Activated T-cell treated with anti-CD3 and anti-CD28 coated beads for 4 hours (primary cell): ENCODE measurements at regions not wholly inside any gene's neighbourhood (a gene's known extent, or its start where the extent isn't known, plus 50 kb on each side); places are given as distances from the start of the nearest gene placed in this dataset.

Experiments
- DNase-seq: peaks from one replicate; pipeline ENCODE4 v3.0.0-alpha.2; 2020

GRCh38 chr2:191614759-191615158, 63.2 kb upstream of the NABP1 start:
- DNase-seq: no peak

- no peak for DNase-seq
Measured at GRCh38 chr2:191615596-191615995, 62.3 kb upstream of the NABP1 start.

- DNase-seq: peak; percentile 23
Measured at GRCh38 chr2:191617575-191617974, 60.4 kb upstream of the NABP1 start.

- no peak for DNase-seq
Measured at GRCh38 chr2:191618046-191618780, 59.7 kb upstream of the NABP1 start.

- no peak for DNase-seq
Measured at GRCh38 chr2:191618786-191619185, 59.1 kb upstream of the NABP1 start.

- DNase-seq: no peak
Measured at GRCh38 chr2:191620144-191620543, 57.8 kb upstream of the NABP1 start.

- DNase-seq: no peak
Measured at GRCh38 chr2:191622374-191623320, 55.3 kb upstream of the NABP1 start.

- DNase-seq: peak; percentile 26
Measured at GRCh38 chr2:191625016-191625415, 52.9 kb upstream of the NABP1 start.

GRCh38 chr2:191625446-191625845, 52.5 kb upstream of the NABP1 start:
- no peak for DNase-seq

GRCh38 chr2:191626497-191627151, 51.3 kb upstream of the NABP1 start:
- DNase-seq: no peak

GRCh38 chr2:191627518-191627917, 50.4 kb upstream of the NABP1 start:
- DNase-seq: no peak
